OCI-LY7 (cell line): ENCODE measurements at regions not wholly inside any gene's neighbourhood (a gene's known extent, or its start where the extent isn't known, plus 50 kb on each side); places are given as distances from the start of the nearest gene placed in this dataset.

Experiments
- BruUV-seq: library from RNA; stranded (reverse); fragments of 400-500 nt; replicated peaks from 2 replicates; lab custom pipeline; 2021; lab: Mats Ljungman, UMichigan
- CTCF ChIA-PET: fragments of 300-600 bp; sonication (Branson Sonifier 250); formaldehyde crosslinking; loops from one replicate; lab custom pipeline; 2022; ENCODE audit warnings: antibody characterized with exemption; ENCODE audit not compliant: unreplicated experiment; lab: Charles Lee
- POLR2A ChIA-PET: fragments of 300-600 bp; sonication (Branson Sonifier 250); formaldehyde crosslinking; loops from one replicate; lab custom pipeline; 2022; ENCODE audit warnings: antibody characterized with exemption; lab: Charles Lee
- DNase-seq: peaks from one replicate; pipeline ENCODE4 v3.0.0-alpha.2; 2015; ENCODE audit warnings: low spot score
- H2AFZ ChIP-seq: fragments of 200-600 bp; sonication (generic), shearing (Covaris generic); 2 replicates; pipeline ENCODE4 v1.6.1; 2014; ENCODE audit warnings: mild to moderate bottlenecking, antibody characterized with exemption, low read length, moderate library complexity
- H3K27ac ChIP-seq: fragments of 200-600 bp; sonication (generic); 2 replicates; pipeline ENCODE4 v1.5.1; 2014; ENCODE audit warnings: mixed run types, low read depth, mild to moderate bottlenecking, moderate library complexity, low read length, inconsistent platforms; ENCODE audit not compliant: poor library complexity, severe bottlenecking
- H3K36me3 ChIP-seq: fragments of 200-600 bp; sonication (generic); 2 replicates; pipeline ENCODE4 v1.6.1; 2014; ENCODE audit warnings: mild to moderate bottlenecking, antibody characterized with exemption, low read length, moderate library complexity, mixed read lengths; ENCODE audit not compliant: insufficient read depth
- H3K4me1 ChIP-seq: fragments of 200-600 bp; sonication (generic); 2 replicates; pipeline ENCODE4 v1.5.1; 2014; ENCODE audit warnings: mild to moderate bottlenecking, low read length; ENCODE audit not compliant: insufficient read depth, poor library complexity, severe bottlenecking
- H3K4me2 ChIP-seq: fragments of 200-600 bp; sonication (generic); 2 replicates; pipeline ENCODE4 v1.6.1; 2014; ENCODE audit warnings: mild to moderate bottlenecking, low read length
- H3K4me3 ChIP-seq: fragments of 200-600 bp; sonication (generic); 2 replicates; pipeline ENCODE4 v1.5.1; 2014; ENCODE audit warnings: mild to moderate bottlenecking, low read depth, low read length; ENCODE audit not compliant: poor library complexity, severe bottlenecking
- H3K79me2 ChIP-seq: fragments of 200-600 bp; sonication (generic); 2 replicates; pipeline ENCODE4 v1.6.1; 2016; ENCODE audit warnings: low read depth, mild to moderate bottlenecking, low read length, moderate library complexity, mixed read lengths; ENCODE audit not compliant: insufficient read depth
- H3K9me2 ChIP-seq: fragments of 200-600 bp; sonication (generic); 2 replicates; pipeline ENCODE4 v1.6.1; 2016; ENCODE audit warnings: mild to moderate bottlenecking, low read length, mixed read lengths; ENCODE audit not compliant: insufficient read depth
- H3K9me3 ChIP-seq: fragments of 200-600 bp; sonication (generic); 2 replicates; pipeline ENCODE4 v1.6.1; 2014; ENCODE audit warnings: mild to moderate bottlenecking, mixed run types, low read length, mixed read lengths
- H4K20me1 ChIP-seq: fragments of 200-600 bp; sonication (generic); 2 replicates; pipeline ENCODE4 v1.6.1; 2014; ENCODE audit warnings: mild to moderate bottlenecking, antibody characterized with exemption, low read length, moderate library complexity, mixed read lengths; ENCODE audit not compliant: insufficient read depth
- CTCF ChIP-seq: fragments of 200-600 bp; sonication (generic); conservative IDR thresholded peaks from 2 replicates; pipeline ENCODE4 v1.5.1; 2014; ENCODE audit warnings: mild to moderate bottlenecking, antibody characterized with exemption, low read length, moderate library complexity, mixed read lengths
- EZH2phosphoT487 ChIP-seq: fragments of 200-600 bp; sonication (generic); IDR thresholded peaks from 2 replicates; pipeline ENCODE4 v1.6.1; 2018; ENCODE audit warnings: low read depth, borderline replicate concordance, mild to moderate bottlenecking, mixed run types, antibody characterized with exemption, low read length, moderate library complexity, mixed read lengths
- intact Hi-C: fragments of 100-400 bp; cut with micrococcal nuclease; formaldehyde crosslinking; loops from one replicate; pipeline ENCODE4 v1.10.0; 2022; ENCODE audit not compliant: unreplicated experiment

- Histone ChIP-seq H3K4me2 (no peak overlapping the region), H4K20me1 (no peaks in the 10 kb centered on the region), H2AFZ (no peak overlapping the region), H3K36me3 (no peaks in the 10 kb centered on the region), H3K4me1 (no peaks in the 10 kb centered on the region), H3K9me3 (no peaks in the 10 kb centered on the region), H3K27ac (no peak overlapping the region), H3K4me3 (no peak overlapping the region), H3K79me2 (no peaks in the 10 kb centered on the region), H3K9me2 (no peaks in the 10 kb centered on the region)
- DNase-seq = no peak
- POLR2A ChIA-PET = interaction anchor here (0.9 to 1.1 kb wide), 2 partner anchors 10 to 75 kb away, joined by 3 read pairs; no protein-coding TSS in a partner anchor
- CTCF ChIA-PET = no interaction called here
- BruUV-seq = no TSS peak
- TF ChIP-seq CTCF (no peak), EZH2phosphoT487 (no peak)
- intact Hi-C loops = no loop called here
These were observed 83.3 kb downstream of the RND3 start for GRCh38 chr2:150404147-150404546.

DNA sequence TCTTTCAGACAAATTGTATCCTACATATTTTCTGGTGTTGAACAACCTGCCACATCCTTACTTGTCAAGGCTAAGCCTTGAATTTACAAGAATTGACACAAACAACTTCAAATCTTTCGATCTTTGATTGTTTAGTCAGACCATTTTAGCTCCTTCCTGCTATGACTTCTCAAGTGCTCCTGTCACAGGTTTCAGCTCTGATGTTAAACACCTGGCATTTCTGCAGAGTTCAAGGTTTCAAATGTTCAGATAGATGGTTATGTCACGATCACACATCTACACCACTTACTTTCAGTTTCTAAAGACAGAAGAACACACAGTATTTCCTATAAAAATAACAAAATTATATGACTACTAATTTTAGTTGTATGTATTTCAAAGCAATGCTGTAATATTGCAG, 84.0 kb downstream of the RND3 start:
- POLR2A ChIA-PET = interaction anchor here (0.7 to 1.1 kb wide), 2 partner anchors 9 to 14 kb away, joined by 3 to 5 read pairs; no protein-coding TSS in a partner anchor
- Histone ChIP-seq H3K9me3 (no peaks in the 10 kb centered on the region), H3K36me3 (no peaks in the 10 kb centered on the region), H3K79me2 (no peaks in the 10 kb centered on the region), H2AFZ (no peak overlapping the region), H3K27ac (no peak overlapping the region), H4K20me1 (no peaks in the 10 kb centered on the region), H3K4me3 (no peak overlapping the region), H3K4me2 (no peak overlapping the region), H3K4me1 (no peaks in the 10 kb centered on the region), H3K9me2 (no peaks in the 10 kb centered on the region)
- BruUV-seq = no TSS peak
- DNase-seq = no peak
- no peak for TF ChIP-seq EZH2phosphoT487
- TF ChIP-seq CTCF = no peak
- CTCF ChIA-PET = no interaction called here
- intact Hi-C loops = no loop called here

GRCh38 chr2:150402953-150403352, 84.5 kb downstream of the RND3 start:
- no peaks in the 10 kb centered on the region for H3K9me2 ChIP-seq
- no peak overlapping the region for H3K4me3 ChIP-seq
- no peaks in the 10 kb centered on the region for H4K20me1 ChIP-seq
- H3K9me3 ChIP-seq = no peaks in the 10 kb centered on the region
- ChIA-PET CTCF (no interaction called here), POLR2A (interaction anchor here (0.7 kb wide), 1 partner anchor 14 kb away, joined by 5 read pairs; no protein-coding TSS in a partner anchor)
- DNase-seq = no peak
- no peaks in the 10 kb centered on the region for H3K79me2 ChIP-seq
- TF ChIP-seq CTCF = no peak
- no peak for TF ChIP-seq EZH2phosphoT487
- no peaks in the 10 kb centered on the region for H3K4me1 ChIP-seq
- H3K36me3 ChIP-seq = no peaks in the 10 kb centered on the region
- H3K4me2 ChIP-seq = no peak overlapping the region
- no TSS peak for BruUV-seq
- intact Hi-C loops = no loop called here
- H2AFZ ChIP-seq = no peak overlapping the region
- H3K27ac ChIP-seq = no peak overlapping the region
